Occipital lobe (tissue), 1 donor: ENCODE measurements at regions not wholly inside any gene's neighbourhood (a gene's known extent, or its start where the extent isn't known, plus 50 kb on each side); places are given as distances from the start of the nearest gene placed in this dataset.
"Not testable (repeated sequence)": the region's sequence is repeated elsewhere in the genome, so short reads cannot be mapped to it uniquely, and the experiment has no call there.

Experiments used
- DNase-seq: peaks from one replicate; lab custom pipeline; 2025; lab: John Stamatoyannopoulos, UW

DNA sequence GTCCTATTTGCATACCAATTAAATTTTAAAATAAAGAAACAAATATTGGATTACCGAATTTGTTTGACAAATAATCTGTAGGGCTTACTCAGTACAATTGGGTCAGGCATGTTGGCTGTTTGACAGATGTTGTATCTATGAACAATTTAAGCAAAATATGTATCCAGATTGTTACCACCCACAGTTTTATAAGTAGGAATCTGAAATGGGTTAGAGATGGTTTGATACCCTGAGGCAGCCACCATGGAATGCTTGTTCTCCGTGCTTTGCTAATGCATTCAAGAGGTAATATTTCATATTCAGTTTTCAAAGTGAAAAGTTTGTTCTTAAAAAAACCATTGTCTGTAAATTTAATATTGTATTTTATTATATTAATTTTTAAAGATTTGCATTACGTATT, 285.1 kb upstream of the ARRDC3 start:
- DNase-seq: no peak

DNA sequence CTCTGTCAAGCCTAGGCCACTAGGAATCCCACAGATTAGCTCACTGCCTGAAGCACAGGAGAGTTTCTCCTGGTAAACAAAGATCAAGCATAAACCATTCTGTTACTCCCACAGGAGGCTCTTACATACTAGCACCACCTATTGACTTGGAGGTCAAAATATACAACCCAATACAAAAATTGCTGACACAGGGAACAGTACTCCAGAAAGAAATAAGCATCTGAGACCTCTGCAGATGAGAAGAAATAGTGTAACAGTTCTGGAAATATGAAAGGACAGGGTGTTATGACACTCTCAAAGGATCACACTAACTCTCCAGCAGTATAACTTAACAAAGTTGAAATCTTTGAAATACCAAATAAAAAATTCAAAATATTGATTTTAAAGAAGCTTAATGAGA, 269.6 kb upstream of the ARRDC3 start:
- DNase-seq: no peak

DNA sequence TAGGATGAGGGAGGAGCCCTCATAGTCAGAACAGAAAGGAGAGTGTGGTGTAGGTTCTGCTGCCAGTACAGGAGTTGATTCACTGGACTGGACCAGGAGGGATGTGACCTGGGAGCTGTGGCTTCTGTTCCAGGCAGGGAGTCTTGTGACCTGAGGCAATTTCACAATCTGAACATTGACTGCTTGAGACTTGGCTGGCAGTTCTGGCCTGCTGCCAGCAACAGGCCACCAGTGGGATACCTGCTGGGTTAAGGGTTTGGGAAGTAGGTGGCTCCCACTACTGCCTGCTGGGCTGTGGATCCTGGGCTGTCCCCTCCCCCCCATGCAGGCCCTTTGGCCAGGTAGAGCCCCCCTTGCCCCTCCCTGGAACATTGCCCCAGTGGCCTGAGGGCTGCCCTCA, 268.6 kb upstream of the ARRDC3 start:
- DNase-seq: no peak

DNA sequence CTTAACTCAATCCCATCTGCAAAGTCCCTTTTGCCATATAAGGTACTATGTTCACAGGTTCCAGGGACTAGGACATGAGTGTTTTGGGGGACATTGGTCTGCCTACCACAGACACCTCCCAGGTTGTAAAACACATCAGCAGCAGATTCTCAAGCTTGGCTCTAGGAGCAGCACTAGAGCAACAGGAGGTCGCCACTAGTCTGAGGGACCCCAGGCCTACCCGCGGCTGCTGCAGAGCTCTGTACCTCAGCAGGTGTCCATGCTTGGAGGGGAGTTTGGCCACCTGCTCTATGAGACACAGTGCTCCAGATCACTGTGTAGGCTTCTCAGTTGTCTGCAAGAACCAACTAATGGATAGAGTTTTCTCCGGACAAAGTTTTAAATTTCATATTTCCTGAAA, 262.2 kb upstream of the ARRDC3 start:
- no peak for DNase-seq

DNA sequence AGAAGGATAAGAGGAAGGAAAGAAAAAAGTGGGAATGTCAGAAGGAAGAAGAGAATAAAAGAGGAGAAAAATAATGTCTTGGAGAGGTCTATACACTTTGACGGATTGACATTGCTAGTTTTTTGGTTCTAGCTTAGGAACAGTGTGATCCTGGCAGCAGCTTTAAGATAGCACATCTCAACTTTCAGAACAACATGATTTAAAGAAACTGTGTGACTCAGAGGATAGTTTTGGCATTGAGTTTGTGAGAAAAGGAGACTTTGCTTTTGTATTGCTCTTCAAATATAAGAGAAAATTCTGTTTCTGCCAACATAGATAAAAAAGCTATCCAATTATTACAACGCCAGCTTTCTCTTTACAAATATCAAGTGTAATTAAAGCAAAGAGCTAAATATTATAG, 260.7 kb upstream of the ARRDC3 start:
- DNase-seq: no peak

DNA sequence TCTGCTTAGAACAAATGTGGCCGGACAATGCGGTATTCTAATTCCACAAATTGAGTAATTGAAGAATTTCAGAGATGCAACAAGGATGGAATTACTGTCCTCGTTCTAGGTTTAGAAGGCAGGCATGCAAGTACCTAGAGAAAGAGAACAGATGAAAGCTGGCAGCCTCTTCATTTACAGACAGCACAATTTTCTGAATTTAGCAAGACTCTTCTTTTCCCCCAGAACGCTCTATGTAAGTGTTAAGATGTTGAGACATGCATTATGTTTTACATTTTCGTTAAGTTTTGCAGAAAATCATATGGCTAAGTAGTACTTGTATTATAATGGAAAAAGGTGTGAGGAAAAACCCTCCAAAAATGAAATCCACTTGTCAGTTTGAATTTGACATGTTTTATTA, 259.5 kb upstream of the ARRDC3 start:
- DNase-seq: no peak

DNA sequence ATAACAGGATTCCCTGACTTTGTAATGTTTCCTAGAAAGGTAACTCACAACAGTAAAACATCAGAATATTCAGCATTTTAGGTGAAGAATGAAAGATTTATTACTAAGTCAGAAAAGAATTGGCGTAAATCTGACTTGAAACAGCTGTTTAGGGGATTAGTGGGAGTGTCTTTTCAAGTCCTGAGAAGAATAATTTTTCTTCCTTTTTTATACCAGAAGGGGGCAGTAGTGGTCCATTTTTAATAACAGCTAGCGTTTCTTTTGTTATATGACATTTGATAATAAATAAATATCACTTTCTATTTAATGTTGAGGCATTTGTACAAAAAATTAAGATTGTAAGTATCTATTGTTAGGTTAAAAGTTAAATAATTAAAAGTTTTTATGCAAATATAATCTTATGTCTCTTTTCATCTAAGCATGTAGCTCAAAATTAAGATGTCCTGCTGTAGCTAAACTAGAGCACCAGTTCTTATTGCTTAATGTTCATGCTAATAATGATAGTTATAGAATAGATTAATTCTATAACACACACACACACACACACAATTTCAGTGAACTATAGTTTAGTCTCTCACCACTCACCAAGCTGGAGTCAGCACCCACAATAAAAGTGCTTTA, 258.7 kb upstream of the ARRDC3 start:
- no peak for DNase-seq

DNA sequence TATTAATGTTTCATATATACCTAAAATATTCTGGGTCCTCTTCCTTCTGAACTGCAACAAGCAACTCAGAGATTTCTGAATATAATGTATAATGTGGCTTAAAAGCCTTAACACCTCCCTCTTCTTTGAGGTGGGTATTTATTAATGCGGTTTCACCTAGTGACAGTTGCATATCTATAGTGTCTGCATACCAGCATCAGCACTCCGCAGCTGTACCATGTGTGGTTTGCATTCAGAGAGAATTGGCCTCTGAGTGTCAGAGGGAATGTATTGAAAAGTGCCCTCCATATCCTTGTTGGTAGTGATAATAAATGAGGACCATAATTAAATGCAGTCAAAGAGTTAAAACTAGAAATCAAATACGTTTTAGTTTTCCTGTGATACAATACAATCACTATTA, 256.6 kb upstream of the ARRDC3 start:
- DNase-seq: no peak

DNA sequence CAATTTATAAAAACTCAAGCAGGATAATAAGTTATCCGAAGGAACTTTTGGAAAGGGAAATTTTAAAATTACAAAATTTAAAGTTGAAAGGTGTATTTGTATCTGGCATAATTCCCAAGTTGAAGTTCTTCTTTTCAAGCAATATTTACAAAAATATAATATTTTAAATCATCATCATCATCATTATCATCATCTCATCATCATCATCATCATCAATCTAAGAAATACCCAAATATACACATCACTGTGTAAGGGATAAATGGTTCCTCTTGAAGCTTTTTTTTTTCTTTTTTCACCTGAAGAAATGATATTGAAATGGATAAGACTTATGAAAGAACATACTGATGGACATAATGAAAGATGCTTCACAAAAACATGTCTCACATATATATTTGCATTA, 254.9 kb upstream of the ARRDC3 start:
- no peak for DNase-seq

DNA sequence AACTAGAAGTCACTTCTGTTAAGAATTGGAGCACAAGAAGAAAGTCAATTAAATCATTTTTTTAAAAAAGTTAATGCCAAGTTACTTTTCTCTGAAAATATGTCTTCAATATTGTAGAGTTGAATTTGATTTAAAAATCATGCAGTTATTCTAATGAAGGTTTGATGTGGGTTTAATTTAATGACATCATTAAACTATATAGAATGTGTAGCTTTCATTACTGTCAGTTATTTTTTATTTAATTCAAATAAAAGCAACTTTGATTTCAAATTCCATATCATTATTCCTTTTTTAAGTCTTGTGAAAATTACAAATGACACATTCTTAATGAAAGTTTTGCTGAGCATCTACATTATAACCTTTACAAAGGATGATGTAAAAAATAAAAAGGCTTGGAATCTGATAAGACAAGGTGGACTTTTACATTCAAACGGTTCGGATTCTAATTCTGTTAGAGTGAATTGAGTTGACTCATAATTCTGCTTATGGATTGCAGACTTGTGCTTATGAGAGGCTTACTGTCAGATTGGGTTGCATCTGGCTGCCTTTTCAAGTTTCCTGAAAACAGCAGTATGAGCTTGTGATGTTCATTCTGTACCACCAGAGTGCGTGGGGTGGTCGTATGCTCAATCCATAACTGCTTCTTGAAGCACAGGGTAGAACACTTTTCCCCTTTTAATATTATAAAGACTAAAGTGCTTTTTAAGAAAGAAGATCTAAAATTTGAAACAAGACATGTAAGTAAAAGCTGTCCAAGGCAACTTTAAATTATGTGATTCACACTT, 253.0 kb upstream of the ARRDC3 start:
- DNase-seq: no peak

DNA sequence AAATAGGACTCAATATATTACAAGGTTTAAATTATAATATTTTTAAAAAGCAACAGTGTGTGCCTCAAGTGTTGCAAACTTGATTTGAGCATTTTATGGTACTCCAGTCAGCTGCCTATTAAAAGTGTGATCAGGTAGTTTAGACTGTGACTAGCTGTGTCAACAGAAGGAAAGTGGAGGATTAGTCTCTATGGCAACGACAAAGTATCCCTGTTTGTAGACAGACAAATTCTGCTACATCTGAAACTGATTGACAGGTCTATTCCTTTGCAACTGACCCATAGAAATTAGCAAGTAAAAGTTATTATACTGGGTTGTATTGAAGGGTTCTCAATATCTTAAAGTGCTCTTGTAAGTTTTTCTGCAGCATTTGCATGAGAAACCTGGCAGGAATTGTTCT, 249.8 kb upstream of the ARRDC3 start:
- DNase-seq: no peak

DNA sequence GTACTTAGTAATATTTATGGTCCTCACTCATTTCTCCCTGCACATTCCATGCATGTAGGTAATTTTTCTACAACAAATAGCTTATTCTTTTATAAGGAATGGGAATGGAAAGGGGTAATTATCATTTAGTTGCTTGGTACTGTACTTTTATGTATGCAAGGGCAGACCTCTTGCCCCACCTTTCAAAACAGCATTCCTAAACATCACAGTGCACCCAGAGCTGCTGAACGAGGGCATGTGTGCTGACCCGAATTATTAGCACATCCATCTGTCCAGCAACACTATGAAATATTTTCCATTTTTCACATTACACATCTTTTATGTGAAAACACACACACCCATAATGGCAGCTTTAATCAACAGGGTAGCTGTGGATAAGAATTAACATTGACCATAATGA, 228.6 kb upstream of the ARRDC3 start:
- no peak for DNase-seq

DNA sequence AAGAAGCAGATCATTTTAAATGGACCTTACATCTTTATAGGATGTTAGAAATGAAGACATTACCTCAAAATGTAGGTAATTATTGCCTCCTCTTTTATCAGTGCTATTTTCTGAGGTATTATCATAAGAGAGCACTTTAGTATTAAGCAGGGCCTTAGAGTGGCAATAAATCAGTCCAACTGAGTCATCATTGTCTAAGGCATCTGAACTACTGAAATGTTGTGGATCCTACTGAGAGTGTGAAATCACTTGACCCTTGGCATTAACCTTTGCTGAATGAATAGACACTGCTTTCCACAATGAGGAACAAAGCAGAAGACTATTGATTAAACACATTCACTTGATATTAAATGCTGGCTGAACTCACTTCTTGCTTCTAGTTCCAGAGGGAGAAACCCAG, 224.6 kb upstream of the ARRDC3 start:
- DNase-seq: no peak

DNA sequence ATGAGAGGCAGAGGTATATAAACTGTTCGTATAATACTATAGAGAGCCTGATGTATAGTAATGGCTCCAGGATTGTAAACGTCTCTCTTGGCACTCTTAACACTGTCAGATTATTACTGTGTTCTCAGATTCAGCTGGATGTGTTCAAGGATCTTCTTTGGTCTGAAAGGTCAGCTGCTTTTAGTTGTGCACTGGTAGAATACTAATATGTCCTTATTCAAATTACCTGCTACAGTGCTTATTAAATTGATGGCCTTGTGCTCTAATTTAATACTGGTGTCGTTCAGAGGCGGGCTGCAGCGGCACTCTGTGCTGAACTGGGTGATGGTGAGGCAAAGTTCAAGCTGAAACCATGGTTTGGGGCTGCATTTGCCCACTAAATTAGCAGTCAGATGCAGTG, 216.7 kb upstream of the ARRDC3 start:
- DNase-seq: no peak

DNA sequence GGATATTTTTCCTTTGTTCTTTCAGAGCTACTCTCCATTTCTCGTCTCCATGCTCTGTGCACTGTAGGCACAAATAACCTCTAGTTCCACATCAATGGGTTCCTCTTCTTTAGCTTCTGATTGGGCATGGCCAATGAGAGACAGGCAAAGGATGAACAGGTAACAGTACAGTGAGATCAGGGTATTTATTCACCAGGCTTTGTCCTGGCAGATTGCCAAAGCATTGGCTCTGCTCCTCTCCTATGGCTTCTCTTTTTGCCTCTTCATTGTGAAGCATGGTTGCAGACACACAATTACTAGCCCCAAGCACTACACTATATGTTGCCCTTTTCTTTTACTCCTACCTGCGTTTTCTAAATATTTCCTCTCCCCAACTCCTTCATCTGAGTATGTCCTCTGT, 215.1 kb upstream of the ARRDC3 start:
- DNase-seq: no peak

DNA sequence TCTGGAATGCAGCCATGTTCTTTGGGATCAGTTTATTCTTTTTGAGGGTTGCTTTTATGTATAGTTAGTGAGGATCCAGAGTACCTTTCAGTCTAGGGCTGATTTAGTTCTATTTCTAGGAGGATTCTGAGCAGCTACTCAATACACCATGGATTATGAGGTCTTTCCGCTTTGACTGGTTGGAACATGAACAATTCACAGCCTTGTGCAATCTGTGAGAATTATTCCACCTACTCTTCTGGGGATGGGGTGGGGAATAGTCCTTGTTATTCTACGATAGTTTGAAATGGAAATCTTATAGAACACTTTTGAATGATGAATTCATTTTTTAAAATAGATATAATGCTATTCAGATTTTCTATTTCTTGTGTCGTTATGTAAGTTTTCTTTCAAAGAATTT, 212.3 kb upstream of the ARRDC3 start:
- no peak for DNase-seq

DNA sequence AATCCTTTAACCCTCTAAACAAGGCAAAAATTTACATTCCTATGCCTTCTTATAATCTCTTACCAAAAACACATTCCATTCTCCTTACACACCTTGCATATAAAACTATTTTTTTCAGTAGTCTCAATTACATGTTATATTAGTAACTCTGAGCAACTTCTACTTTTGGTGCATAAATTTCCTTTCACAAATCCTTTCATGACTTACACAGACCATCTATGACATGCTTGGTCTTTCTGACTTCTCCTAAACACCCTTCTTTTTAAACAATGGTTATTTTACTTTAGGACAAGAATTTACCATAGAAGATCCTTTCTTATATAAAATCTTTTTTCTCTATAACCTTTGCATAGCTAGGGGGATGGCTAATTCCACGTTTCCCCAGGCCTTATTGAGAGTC, 208.0 kb upstream of the ARRDC3 start:
- no peak for DNase-seq

DNA sequence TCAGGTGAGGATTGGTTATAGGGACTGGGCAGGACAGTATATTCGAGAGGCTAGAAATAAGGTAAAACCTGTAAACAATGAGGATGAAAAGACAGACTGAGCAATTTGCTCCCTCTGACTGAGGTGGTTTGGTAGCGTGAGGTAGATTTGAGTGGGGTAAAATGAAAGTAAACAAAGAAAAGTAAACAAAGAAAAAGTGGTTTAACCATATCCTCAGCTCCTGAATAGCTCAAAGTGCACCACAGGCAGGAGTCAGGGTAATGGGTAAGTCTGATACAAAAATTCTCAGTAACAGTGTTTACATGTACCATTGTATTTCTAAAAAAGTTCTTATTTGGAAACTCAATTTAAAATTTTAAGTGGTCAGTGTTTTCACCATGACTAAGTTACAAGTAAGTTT, 203.1 kb upstream of the ARRDC3 start:
- no peak for DNase-seq

DNA sequence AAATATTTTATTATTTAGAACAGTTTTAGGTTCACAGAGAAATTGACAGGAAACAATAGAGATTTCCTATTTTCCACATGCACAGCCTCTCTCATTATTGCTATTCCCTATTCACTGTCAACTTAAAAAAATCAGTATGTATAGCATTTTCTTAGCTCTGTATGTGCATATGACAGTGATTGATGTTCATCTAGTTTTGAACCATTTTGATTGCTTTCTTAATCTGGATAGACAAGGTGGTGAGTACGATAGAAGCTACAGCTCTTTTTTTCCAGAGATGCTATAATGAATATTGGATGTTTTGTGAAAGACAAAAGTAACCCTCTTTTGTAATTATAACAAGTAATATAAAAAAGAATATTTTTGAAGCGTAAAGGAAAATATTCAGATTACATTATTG, 201.2 kb upstream of the ARRDC3 start:
- DNase-seq: no peak

DNA sequence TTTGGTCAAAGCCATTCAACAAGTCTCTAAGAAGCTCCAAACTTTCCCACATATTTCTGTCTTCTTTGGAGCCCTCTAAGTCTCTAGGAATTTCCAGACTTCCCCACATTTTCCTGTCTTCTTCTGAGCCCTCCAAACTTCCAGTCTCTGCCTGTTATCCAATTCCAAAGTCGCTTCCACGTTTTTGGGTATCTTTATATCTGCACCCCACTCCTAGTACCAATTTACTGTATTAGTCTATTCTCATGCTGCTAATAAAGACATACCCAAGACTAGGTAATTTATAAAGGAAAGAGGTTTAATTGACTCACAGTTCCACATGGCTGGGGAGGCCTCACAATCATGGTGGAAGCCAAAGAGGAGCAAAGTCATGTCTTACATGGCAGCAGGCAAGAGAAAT, 182.9 kb upstream of the ARRDC3 start:
- not testable (repeated sequence) for DNase-seq

DNA sequence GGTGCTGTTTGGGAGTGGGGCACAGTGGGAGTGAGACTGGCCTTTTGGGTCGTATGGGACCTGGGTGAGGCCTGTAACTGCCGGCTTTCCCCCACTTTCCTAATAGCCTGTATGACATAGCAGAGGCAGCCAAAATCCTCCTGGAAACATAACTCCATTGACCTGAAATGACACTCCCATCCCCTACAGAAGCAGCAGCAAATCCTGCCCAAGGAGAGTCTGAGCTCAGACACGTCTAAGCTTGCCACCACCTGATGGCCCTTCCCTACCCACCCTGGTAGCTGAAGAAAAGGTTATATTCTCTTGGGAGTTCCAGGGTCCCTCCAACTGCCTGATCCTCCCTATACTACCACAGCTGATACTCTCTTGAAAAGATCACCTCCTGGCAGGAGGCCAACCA, 179.8 kb upstream of the ARRDC3 start:
- DNase-seq: no peak

DNA sequence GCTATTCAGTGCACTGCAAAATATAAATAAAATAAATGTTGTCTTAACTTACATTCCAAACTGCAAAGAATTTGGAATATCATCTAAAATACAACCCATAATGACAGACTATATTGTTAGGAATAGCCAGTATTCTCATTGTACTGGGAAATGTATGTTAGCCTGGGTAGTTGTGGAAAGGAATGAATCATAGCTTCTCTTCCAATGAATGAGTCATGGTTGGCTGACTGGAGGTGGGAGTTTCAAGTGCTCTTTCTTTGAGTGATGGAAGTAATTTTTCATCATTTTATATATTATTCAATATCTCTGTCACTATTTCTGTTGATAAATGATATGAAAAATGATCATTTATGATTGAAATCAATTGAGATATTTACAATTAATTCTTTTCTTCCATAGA, 158.6 kb upstream of the ARRDC3 start:
- DNase-seq: no peak

DNA sequence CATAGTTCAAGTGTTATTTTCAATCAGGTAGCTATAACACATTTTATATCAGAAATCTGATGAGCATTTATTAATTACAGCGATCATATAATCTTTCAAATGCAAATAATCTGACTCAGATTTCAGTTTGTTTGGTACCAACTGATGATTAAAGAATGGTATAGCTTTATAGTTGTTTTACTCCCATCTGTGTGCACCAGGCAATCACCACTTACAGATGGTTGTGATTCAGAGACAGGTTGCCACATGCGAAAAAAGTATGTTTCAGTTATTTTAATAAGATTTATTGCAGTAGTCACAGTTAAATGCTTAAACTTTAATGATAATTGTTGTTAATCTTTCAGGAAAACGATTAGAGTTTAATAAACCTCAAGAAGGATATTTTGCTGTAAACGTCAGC, 155.1 kb upstream of the ARRDC3 start:
- no peak for DNase-seq

DNA sequence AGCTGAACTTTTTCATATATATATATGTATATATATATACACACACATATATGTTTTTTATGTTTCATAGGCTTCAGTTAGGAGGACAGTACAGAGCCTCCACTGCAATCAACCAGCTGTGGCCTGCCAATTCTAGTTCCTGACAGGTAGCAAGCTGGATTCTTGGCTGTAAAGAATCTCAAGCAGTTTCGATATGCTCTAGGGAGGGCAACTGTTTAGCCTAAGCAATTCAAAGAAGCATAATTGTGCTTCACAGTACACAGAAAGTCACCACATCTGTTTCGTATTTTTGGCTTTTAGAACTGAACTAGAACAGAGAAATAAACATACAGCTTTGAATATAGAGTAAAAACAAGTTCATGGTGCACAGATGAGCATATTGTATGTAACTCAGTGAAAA, 152.4 kb upstream of the ARRDC3 start:
- no peak for DNase-seq
